OCI-LY1 (cell line): ENCODE measurements at regions not wholly inside any gene's neighbourhood (a gene's known extent, or its start where the extent isn't known, plus 50 kb on each side); places are given as distances from the start of the nearest gene placed in this dataset.

ENCODE experiments used
- CTCF ChIP-seq: fragments of 200-600 bp; sonication (generic), shearing (Covaris generic); IDR thresholded peaks from 2 replicates; pipeline ENCODE4 v1.5.1; 2017; ENCODE audit warnings: mild to moderate bottlenecking, antibody characterized with exemption, low read length, moderate library complexity, mixed read lengths
- EZH2 ChIP-seq: fragments of 200-600 bp; sonication (generic), shearing (Covaris generic); IDR thresholded peaks from 2 replicates; pipeline ENCODE4 v1.8.0; 2017; ENCODE audit warnings: borderline replicate concordance, mixed run types, mild to moderate bottlenecking, antibody characterized with exemption, low read length, moderate library complexity, mixed read lengths

- no peak for TF ChIP-seq CTCF
- TF ChIP-seq EZH2, result no peak
Observed at GRCh38 chr3:69504232-69504631, 118.3 kb upstream of the FRMD4B start.
